ENCODE measurements at regions not wholly inside any gene's neighbourhood (a gene's known extent, or its start where the extent isn't known, plus 50 kb on each side); places are given as distances from the start of the nearest gene placed in this dataset.

DNA sequence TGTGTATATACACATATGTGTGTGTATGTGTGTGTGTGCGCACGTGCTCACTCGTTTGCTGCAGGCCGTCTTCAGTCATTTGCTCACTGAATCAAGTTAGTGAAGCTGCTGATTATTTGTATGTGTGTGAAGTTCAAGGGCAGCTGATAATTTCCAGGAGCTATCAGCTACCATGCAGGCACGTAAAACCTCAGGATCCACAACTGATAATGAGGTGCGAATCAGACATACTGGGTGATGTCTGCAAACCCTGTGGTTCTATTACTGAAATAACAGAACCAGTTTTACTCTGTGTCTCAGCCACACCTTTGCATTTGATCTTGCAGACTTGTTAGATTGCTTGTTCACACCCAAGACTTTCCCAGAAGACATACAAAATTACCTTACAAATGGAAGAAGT is 257.6 kb downstream of the TAF11L14 start:
- no peaks in the 10 kb centered on the region for H3K27me3 ChIP-seq (ENCODE audit: control insufficient read depth in 1 of 2, insufficient read depth in 2 of 2, low read length in 2 of 2)
- 67 to 68% methylated on average over 6 of the region's 6 CpGs for WGBS, 2 donors
- no peaks in the 10 kb centered on the region for H3K9me3 ChIP-seq (ENCODE audit: control insufficient read depth in 2 of 2, insufficient read depth in 1 of 2, low read depth in 1 of 2, low read length in 1 of 2)
- H3K27ac ChIP-seq (ENCODE audit: low read depth in 2 of 2, low read length in 1 of 2) = no peak overlapping the region
- no peaks in the 10 kb centered on the region for H3K36me3 ChIP-seq (ENCODE audit: control insufficient read depth in 2 of 2, insufficient read depth in 2 of 2, low read length in 1 of 2)
- H3K4me1 ChIP-seq (ENCODE audit: control insufficient read depth in 2 of 2, insufficient read depth in 2 of 2, low read length in 1 of 2) = no peaks in the 10 kb centered on the region
- no peak overlapping the region for H3K4me3 ChIP-seq (ENCODE audit: low read depth in 1 of 2, low read length in 2 of 2)

DNA sequence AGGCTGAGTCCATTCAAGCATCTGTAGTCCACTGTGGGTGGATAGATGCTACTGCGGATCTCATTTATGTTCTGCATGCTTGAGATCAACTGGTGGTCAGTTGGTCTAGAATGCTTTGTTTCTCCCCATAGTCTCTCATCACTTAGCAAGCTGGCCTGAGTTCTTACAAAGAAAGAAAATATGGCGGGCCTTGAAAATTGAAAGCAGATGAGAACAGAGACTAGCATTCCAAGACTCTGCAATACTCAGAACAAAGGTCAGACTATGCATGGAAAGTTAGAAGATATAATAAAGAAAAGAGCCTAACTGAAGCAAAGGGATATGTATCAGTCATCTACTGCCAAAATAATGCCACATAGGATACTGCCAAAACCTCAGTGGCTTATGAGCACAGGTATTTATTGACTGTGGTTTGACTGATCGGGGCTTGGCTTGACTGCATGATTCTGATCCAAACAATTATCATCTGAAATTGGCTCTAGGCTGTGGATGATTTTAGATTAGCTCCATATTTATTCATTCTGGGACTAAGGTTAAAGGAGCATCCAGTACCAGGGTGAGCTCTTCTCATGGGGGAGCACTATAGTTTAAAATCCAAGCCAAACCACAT is 258.9 kb downstream of the TAF11L14 start:
- H3K27me3 ChIP-seq (ENCODE audit: control insufficient read depth in 1 of 2, insufficient read depth in 2 of 2, low read length in 2 of 2) = no peaks in the 10 kb centered on the region
- H3K36me3 ChIP-seq (ENCODE audit: control insufficient read depth in 2 of 2, insufficient read depth in 2 of 2, low read length in 1 of 2) = no peaks in the 10 kb centered on the region
- no peaks in the 10 kb centered on the region for H3K9me3 ChIP-seq (ENCODE audit: control insufficient read depth in 2 of 2, insufficient read depth in 1 of 2, low read depth in 1 of 2, low read length in 1 of 2)
- no peak overlapping the region for H3K27ac ChIP-seq (ENCODE audit: low read depth in 2 of 2, low read length in 1 of 2)
- WGBS, 2 donors = 76 to 80% methylated on average over 3 of the region's 3 CpGs
- no peaks in the 10 kb centered on the region for H3K4me1 ChIP-seq (ENCODE audit: control insufficient read depth in 2 of 2, insufficient read depth in 2 of 2, low read length in 1 of 2)
- H3K4me3 ChIP-seq (ENCODE audit: low read depth in 1 of 2, low read length in 2 of 2) = no peak overlapping the region

DNA sequence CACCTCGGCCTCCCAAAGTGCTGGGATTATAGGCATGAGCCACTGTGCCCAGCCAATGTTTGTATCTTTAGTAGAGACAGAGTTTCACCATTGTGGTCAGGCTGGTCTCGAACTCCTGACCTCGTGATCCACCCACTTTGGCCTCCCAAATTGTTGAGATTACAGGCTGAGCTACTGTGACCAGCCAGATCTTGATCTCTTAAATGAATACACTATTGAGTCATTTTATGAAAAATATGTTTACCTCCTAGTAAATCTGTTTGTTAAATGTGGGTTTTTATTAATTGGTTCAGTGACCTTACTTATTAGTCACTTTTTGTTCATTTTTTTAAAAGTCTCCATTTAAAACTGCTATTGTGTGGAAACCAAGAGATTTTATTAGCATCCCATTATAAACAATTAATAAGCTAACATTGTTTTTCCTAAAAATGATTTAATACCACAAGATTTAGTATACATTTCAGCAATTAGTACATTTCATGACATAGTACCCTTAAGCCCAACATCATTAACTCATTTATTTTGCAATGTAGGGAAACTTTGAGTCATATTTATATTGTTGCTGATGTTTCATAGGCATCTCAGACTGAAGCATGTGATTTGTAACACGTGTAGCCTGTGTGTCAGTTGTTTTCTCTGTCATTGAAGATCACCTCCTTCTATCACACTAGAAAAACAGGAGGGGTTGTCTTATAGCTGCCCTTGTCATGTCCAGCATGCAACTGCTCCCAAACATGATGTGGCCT is 261.2 kb downstream of the TAF11L14 start:
- H3K27me3 ChIP-seq (ENCODE audit: control insufficient read depth in 1 of 2, insufficient read depth in 2 of 2, low read length in 2 of 2) = no peaks in the 10 kb centered on the region
- H3K27ac ChIP-seq (ENCODE audit: low read depth in 2 of 2, low read length in 1 of 2) = no peak overlapping the region
- WGBS, 2 donors = 64 to 69% methylated on average over 4 of the region's 4 CpGs
- H3K9me3 ChIP-seq (ENCODE audit: control insufficient read depth in 2 of 2, insufficient read depth in 1 of 2, low read depth in 1 of 2, low read length in 1 of 2) = no peaks in the 10 kb centered on the region
- H3K36me3 ChIP-seq (ENCODE audit: control insufficient read depth in 2 of 2, insufficient read depth in 2 of 2, low read length in 1 of 2) = no peaks in the 10 kb centered on the region
- H3K4me1 ChIP-seq (ENCODE audit: control insufficient read depth in 2 of 2, insufficient read depth in 2 of 2, low read length in 1 of 2) = no peaks in the 10 kb centered on the region
- no peak overlapping the region for H3K4me3 ChIP-seq (ENCODE audit: low read depth in 1 of 2, low read length in 2 of 2)

DNA sequence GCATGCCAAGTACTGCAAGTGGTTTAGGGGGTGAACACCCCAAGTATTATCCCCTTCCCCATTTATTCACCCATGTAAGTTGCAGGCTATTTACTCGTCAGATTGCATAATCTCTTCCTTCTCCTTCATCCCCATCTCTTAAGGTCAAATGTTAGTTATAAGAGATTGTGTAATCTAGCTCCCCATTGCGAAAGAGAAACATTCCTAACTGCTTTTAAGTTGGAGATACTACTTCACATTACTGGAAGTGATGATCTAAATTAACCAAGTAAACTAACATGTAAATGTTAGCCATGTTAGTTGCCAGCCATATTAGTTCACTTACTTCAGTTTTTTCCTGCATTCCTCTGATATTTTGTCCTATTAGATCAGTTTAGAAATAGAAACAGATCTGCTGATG is 262.3 kb downstream of the TAF11L14 start:
- no peaks in the 10 kb centered on the region for H3K27me3 ChIP-seq (ENCODE audit: control insufficient read depth in 1 of 2, insufficient read depth in 2 of 2, low read length in 2 of 2)
- H3K4me1 ChIP-seq (ENCODE audit: control insufficient read depth in 2 of 2, insufficient read depth in 2 of 2, low read length in 1 of 2) = no peaks in the 10 kb centered on the region
- H3K36me3 ChIP-seq (ENCODE audit: control insufficient read depth in 2 of 2, insufficient read depth in 2 of 2, low read length in 1 of 2) = no peaks in the 10 kb centered on the region
- H3K4me3 ChIP-seq (ENCODE audit: low read depth in 1 of 2, low read length in 2 of 2) = no peak overlapping the region
- no peak overlapping the region for H3K27ac ChIP-seq (ENCODE audit: low read depth in 2 of 2, low read length in 1 of 2)
- WGBS, 2 donors = 39 to 40% methylated on average over 2 of the region's 2 CpGs
- H3K9me3 ChIP-seq (ENCODE audit: control insufficient read depth in 2 of 2, insufficient read depth in 1 of 2, low read depth in 1 of 2, low read length in 1 of 2) = no peaks in the 10 kb centered on the region

DNA sequence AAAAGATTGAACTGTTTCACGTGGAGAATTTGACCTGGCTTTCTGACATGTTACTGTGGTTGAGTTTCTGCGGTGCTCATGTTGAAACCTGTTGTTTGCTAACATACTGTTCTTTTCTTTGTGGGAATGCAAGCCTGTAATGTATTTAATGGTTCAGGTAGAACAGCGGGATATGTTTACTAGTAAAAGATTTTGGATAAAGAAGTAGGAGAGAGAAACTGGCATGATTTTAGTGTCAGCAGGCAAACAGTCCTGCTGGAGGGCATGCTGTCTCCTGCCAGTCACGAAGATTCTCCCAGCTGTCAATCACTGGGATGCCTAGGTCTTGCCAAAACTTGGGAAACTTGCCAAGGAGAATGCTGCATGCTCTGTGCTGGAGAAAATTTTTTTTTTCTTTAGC is 263.5 kb downstream of the TAF11L14 start:
- 41 to 46% methylated on average over 4 of the region's 4 CpGs for WGBS, 2 donors
- no peak overlapping the region for H3K27ac ChIP-seq (ENCODE audit: low read depth in 2 of 2, low read length in 1 of 2)
- H3K4me3 ChIP-seq (ENCODE audit: low read depth in 1 of 2, low read length in 2 of 2) = no peak overlapping the region
- no peaks in the 10 kb centered on the region for H3K36me3 ChIP-seq (ENCODE audit: control insufficient read depth in 2 of 2, insufficient read depth in 2 of 2, low read length in 1 of 2)
- no peaks in the 10 kb centered on the region for H3K9me3 ChIP-seq (ENCODE audit: control insufficient read depth in 2 of 2, insufficient read depth in 1 of 2, low read depth in 1 of 2, low read length in 1 of 2)
- H3K4me1 ChIP-seq (ENCODE audit: control insufficient read depth in 2 of 2, insufficient read depth in 2 of 2, low read length in 1 of 2) = no peaks in the 10 kb centered on the region
- H3K27me3 ChIP-seq (ENCODE audit: control insufficient read depth in 1 of 2, insufficient read depth in 2 of 2, low read length in 2 of 2) = no peaks in the 10 kb centered on the region

DNA sequence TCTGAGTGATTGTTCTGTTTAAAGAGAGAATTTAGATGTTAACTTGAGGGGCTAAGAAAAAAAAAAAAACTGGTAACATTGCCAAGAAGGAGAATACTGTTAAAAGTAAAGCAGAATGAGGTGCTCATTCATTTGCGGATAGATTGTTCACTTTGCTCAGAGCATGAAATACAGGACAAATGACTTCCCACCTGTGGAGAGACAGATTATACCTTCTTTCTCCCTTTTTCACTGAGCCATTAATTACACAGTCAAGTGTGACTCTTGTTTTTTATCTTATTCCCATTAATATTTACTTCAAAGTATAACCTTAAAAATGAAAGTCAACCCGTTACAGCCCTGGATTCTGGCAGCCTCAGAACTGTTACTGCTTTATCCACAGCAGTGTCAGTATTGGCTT is 264.5 kb downstream of the TAF11L14 start:
- H3K4me1 ChIP-seq (ENCODE audit: control insufficient read depth in 2 of 2, insufficient read depth in 2 of 2, low read length in 1 of 2) = no peaks in the 10 kb centered on the region
- H3K27me3 ChIP-seq (ENCODE audit: control insufficient read depth in 1 of 2, insufficient read depth in 2 of 2, low read length in 2 of 2) = no peaks in the 10 kb centered on the region
- WGBS, 2 donors = 45% methylated on average over 2 of the region's 2 CpGs
- no peak overlapping the region for H3K27ac ChIP-seq (ENCODE audit: low read depth in 2 of 2, low read length in 1 of 2)
- no peaks in the 10 kb centered on the region for H3K36me3 ChIP-seq (ENCODE audit: control insufficient read depth in 2 of 2, insufficient read depth in 2 of 2, low read length in 1 of 2)
- H3K9me3 ChIP-seq (ENCODE audit: control insufficient read depth in 2 of 2, insufficient read depth in 1 of 2, low read depth in 1 of 2, low read length in 1 of 2) = no peaks in the 10 kb centered on the region
- no peak overlapping the region for H3K4me3 ChIP-seq (ENCODE audit: low read depth in 1 of 2, low read length in 2 of 2)

DNA sequence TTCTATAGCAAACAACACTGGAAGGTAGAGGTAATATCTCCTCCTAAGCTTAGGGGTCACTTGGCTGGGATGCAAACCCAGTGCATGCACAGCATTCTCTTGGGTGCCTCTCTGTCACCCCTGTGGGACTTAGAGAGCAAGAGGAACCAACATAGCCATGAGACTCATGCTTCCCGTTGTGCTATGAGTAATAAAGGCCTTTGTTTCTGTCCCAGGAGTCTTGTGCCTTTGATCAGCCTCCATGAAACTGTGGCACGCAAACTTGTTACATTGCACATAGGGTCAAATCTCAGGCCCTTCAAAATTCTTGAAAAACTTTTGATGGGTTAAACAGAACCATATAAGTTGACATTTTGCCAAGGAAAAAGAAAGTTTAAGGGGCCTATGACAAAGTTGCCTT is 272.8 kb downstream of the TAF11L14 start:
- Histone ChIP-seq H3K36me3 (ENCODE audit: control insufficient read depth in 2 of 2, insufficient read depth in 2 of 2, low read length in 1 of 2) (no peaks in the 10 kb centered on the region), H3K9me3 (ENCODE audit: control insufficient read depth in 2 of 2, insufficient read depth in 1 of 2, low read depth in 1 of 2, low read length in 1 of 2) (no peaks in the 10 kb centered on the region), H3K4me1 (ENCODE audit: control insufficient read depth in 2 of 2, insufficient read depth in 2 of 2, low read length in 1 of 2) (no peaks in the 10 kb centered on the region), H3K4me3 (ENCODE audit: low read depth in 1 of 2, low read length in 2 of 2) (no peak overlapping the region), H3K27ac (ENCODE audit: low read depth in 2 of 2, low read length in 1 of 2) (no peak overlapping the region), H3K27me3 (ENCODE audit: control insufficient read depth in 1 of 2, insufficient read depth in 2 of 2, low read length in 2 of 2) (no peaks in the 10 kb centered on the region)
- WGBS, 2 donors = 63 to 74% methylated on average over 2 of the region's 2 CpGs

DNA sequence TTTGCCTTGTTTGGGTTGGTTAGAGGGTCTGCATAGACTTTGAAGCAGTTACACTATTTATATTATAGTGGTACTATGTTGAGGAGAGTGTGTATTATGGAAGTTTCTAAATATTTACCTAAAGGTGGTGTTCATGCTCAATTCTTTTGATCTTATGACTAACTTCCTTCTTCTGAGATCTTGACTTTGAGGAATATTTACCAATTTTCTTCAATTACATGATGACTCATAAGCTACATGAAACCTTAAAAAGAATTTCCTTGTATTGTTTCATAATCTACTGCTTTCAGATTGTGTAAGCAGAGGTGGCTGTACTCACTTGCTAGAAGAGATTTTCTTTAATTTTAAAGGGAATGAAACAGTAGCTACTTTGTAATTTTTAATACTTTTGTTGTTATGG is 276.1 kb downstream of the TAF11L14 start:
- H3K9me3 ChIP-seq (ENCODE audit: control insufficient read depth in 2 of 2, insufficient read depth in 1 of 2, low read depth in 1 of 2, low read length in 1 of 2) = no peaks in the 10 kb centered on the region
- no peaks in the 10 kb centered on the region for H3K4me1 ChIP-seq (ENCODE audit: control insufficient read depth in 2 of 2, insufficient read depth in 2 of 2, low read length in 1 of 2)
- no peaks in the 10 kb centered on the region for H3K36me3 ChIP-seq (ENCODE audit: control insufficient read depth in 2 of 2, insufficient read depth in 2 of 2, low read length in 1 of 2)
- H3K4me3 ChIP-seq (ENCODE audit: low read depth in 1 of 2, low read length in 2 of 2) = no peak overlapping the region
- no peaks in the 10 kb centered on the region for H3K27me3 ChIP-seq (ENCODE audit: control insufficient read depth in 1 of 2, insufficient read depth in 2 of 2, low read length in 2 of 2)
- no peak overlapping the region for H3K27ac ChIP-seq (ENCODE audit: low read depth in 2 of 2, low read length in 1 of 2)

DNA sequence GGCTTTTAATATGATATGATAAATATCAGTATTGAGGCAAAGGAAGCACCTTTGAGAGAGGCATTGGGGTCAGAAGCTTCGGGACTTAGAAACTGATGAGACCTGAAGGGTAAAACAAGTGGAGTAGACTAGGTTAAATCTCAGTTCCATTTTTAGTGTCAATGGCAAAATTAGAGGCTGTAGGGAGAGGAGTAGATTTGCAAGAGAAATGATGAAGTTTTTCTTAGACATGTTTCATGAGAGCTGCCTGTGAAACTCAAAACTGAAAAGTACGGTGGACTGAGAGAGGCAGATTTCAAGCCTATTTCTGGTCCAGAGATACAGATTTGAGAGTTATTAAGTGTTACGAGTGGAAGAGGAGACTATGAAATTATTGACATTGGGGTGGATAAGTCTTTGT is 278.5 kb downstream of the TAF11L14 start:
- H3K27ac ChIP-seq (ENCODE audit: low read depth in 2 of 2, low read length in 1 of 2) = no peak overlapping the region
- no peaks in the 10 kb centered on the region for H3K4me1 ChIP-seq (ENCODE audit: control insufficient read depth in 2 of 2, insufficient read depth in 2 of 2, low read length in 1 of 2)
- no peaks in the 10 kb centered on the region for H3K27me3 ChIP-seq (ENCODE audit: control insufficient read depth in 1 of 2, insufficient read depth in 2 of 2, low read length in 2 of 2)
- H3K4me3 ChIP-seq (ENCODE audit: low read depth in 1 of 2, low read length in 2 of 2) = no peak overlapping the region
- H3K9me3 ChIP-seq (ENCODE audit: control insufficient read depth in 2 of 2, insufficient read depth in 1 of 2, low read depth in 1 of 2, low read length in 1 of 2) = no peaks in the 10 kb centered on the region
- H3K36me3 ChIP-seq (ENCODE audit: control insufficient read depth in 2 of 2, insufficient read depth in 2 of 2, low read length in 1 of 2) = no peaks in the 10 kb centered on the region
- 88 to 94% methylated on average over 3 of the region's 3 CpGs for WGBS, 2 donors

DNA sequence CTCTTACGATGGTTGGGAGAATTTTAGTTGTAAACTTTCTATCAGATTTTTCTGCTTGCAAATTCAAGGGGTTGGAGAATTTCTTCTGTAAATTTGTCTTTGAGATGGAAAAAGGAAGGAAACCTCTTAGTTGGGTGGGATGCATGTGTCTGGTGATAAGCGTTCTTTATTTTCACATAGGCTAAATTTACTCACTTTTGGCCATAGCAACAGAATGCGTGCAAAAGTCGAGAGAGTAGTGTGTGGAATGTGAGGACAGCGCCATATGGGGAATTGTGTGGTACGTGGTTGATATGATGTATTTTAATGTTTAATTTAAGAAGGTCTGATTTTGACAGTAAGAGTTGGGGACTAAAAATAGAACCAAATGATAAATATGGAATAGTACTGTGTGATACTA is 282.2 kb downstream of the TAF11L14 start:
- H3K36me3 ChIP-seq (ENCODE audit: control insufficient read depth in 2 of 2, insufficient read depth in 2 of 2, low read length in 1 of 2) = no peaks in the 10 kb centered on the region
- no peaks in the 10 kb centered on the region for H3K27me3 ChIP-seq (ENCODE audit: control insufficient read depth in 1 of 2, insufficient read depth in 2 of 2, low read length in 2 of 2)
- whole genome bisulfite sequencing, 2 donors = 80 to 83% methylated on average over 6 of the region's 6 CpGs
- no peaks in the 10 kb centered on the region for H3K9me3 ChIP-seq (ENCODE audit: control insufficient read depth in 2 of 2, insufficient read depth in 1 of 2, low read depth in 1 of 2, low read length in 1 of 2)
- H3K4me3 ChIP-seq (ENCODE audit: low read depth in 1 of 2, low read length in 2 of 2) = no peak overlapping the region
- H3K4me1 ChIP-seq (ENCODE audit: control insufficient read depth in 2 of 2, insufficient read depth in 2 of 2, low read length in 1 of 2) = peaks cover 0 to 2% of the 10 kb centered on the region in 2 donors
- no peak overlapping the region for H3K27ac ChIP-seq (ENCODE audit: low read depth in 2 of 2, low read length in 1 of 2)

Data from esophagus (tissue), 2 donors.